Neuronal stem cell (in vitro differentiated cells): ENCODE measurements at regions not wholly inside any gene's neighbourhood (a gene's known extent, or its start where the extent isn't known, plus 50 kb on each side); places are given as distances from the start of the nearest gene placed in this dataset.

Source experiments
- DNase-seq: peaks from one replicate; pipeline ENCODE4 v3.0.0-alpha.2; 2013; ENCODE audit warnings: low spot score
- H2AFZ ChIP-seq: one replicate; pipeline ENCODE4 v1.6.1; 2013; ENCODE audit warnings: mild to moderate bottlenecking, low read length, inconsistent platforms
- H2AK5ac ChIP-seq: 2 replicates; pipeline ENCODE4 v1.6.1; 2013; ENCODE audit warnings: low read depth, mild to moderate bottlenecking, inconsistent platforms, low read length, moderate library complexity, mixed read lengths
- H2BK120ac ChIP-seq: 2 replicates; pipeline ENCODE4 v1.6.1; 2013; ENCODE audit warnings: low read depth, mild to moderate bottlenecking, inconsistent platforms, low read length, moderate library complexity, mixed read lengths
- H2BK12ac ChIP-seq: one replicate; pipeline ENCODE4 v1.6.1; 2013; ENCODE audit warnings: low read length, inconsistent platforms
- H2BK15ac ChIP-seq: 2 replicates; pipeline ENCODE4 v1.6.1; 2013; ENCODE audit warnings: mild to moderate bottlenecking, low read length, inconsistent platforms, mixed read lengths
- H2BK5ac ChIP-seq: one replicate; pipeline ENCODE4 v1.6.1; 2013; ENCODE audit warnings: inconsistent platforms, mild to moderate bottlenecking, low read length, moderate library complexity
- H3K14ac ChIP-seq: one replicate; pipeline ENCODE4 v1.6.1; 2013; ENCODE audit warnings: low read length, inconsistent platforms
- H3K18ac ChIP-seq: 2 replicates; pipeline ENCODE4 v1.6.1; 2013; ENCODE audit warnings: low read length, inconsistent platforms
- H3K23ac ChIP-seq: 2 replicates; pipeline ENCODE4 v1.6.1; 2013; ENCODE audit warnings: low read depth, mild to moderate bottlenecking, mixed read lengths, low read length, inconsistent platforms; ENCODE audit not compliant: poor library complexity
- H3K27ac ChIP-seq: replicated peaks from 3 replicates; pipeline ENCODE4 v1.5.1; 2013; ENCODE audit warnings: low read length, inconsistent platforms
- H3K27me3 ChIP-seq, 3 experiments: 2 replicates each; pipeline ENCODE4 v1.6.1; 2013; ENCODE audit warnings: low read length in 3 of 3, mild to moderate bottlenecking in 2 of 3, inconsistent platforms in 1 of 3, low read depth in 1 of 3, mixed read lengths in 1 of 3, moderate library complexity in 1 of 3; ENCODE audit not compliant: control insufficient read depth in 3 of 3, insufficient read depth in 3 of 3
- H3K36me3 ChIP-seq, 2 donors: replicated peaks in 1 of 2; 2 replicates each; pipeline ENCODE4 v1.6.1; 2013; ENCODE audit warnings: low read length in 2 of 2; ENCODE audit not compliant: control insufficient read depth in 2 of 2, insufficient read depth in 2 of 2
- H3K4ac ChIP-seq: 2 replicates; pipeline ENCODE4 v1.6.1; 2013; ENCODE audit warnings: inconsistent platforms, mild to moderate bottlenecking, low read length, moderate library complexity
- H3K4me1 ChIP-seq, 2 donors: 1 replicate in 1 of 2; 2 replicates in 1 of 2; pipeline ENCODE4 v1.6.1; 2013; ENCODE audit warnings: low read length in 2 of 2, low read depth in 1 of 2; ENCODE audit not compliant: control insufficient read depth in 2 of 2, insufficient read depth in 1 of 2
- H3K4me2 ChIP-seq: one replicate; pipeline ENCODE4 v1.6.1; 2013; ENCODE audit warnings: mild to moderate bottlenecking, low read length, inconsistent platforms; ENCODE audit not compliant: insufficient read depth, poor library complexity, severe bottlenecking
- H3K4me3 ChIP-seq, 2 donors: 2 replicates each; pipeline ENCODE4 v1.5.1; 2013; ENCODE audit warnings: low read length in 2 of 2, mild to moderate bottlenecking in 2 of 2, inconsistent platforms in 1 of 2, moderate library complexity in 1 of 2
- H3K79me1 ChIP-seq: one replicate; pipeline ENCODE4 v1.6.1; 2013; ENCODE audit warnings: low read depth, mild to moderate bottlenecking, inconsistent platforms, low read length, moderate library complexity
- H3K9ac ChIP-seq: one replicate; pipeline ENCODE4 v1.6.1; 2013; ENCODE audit warnings: mild to moderate bottlenecking, low read depth, low read length, inconsistent platforms; ENCODE audit not compliant: poor library complexity
- H3K9me3 ChIP-seq, 2 donors: replicated peaks in 1 of 2; 2 replicates each; pipeline versions ENCODE3 to v1.6.1; 2013; ENCODE audit warnings: low read length in 2 of 2, mild to moderate bottlenecking in 2 of 2, inconsistent platforms in 1 of 2, low read depth in 1 of 2, mixed read lengths in 1 of 2, moderate library complexity in 1 of 2; ENCODE audit not compliant: control insufficient read depth in 2 of 2, insufficient read depth in 1 of 2
- H4K8ac ChIP-seq: one replicate; pipeline ENCODE4 v1.6.1; 2013; ENCODE audit warnings: low read depth, mild to moderate bottlenecking, inconsistent platforms, low read length, moderate library complexity
- H4K91ac ChIP-seq: one replicate; pipeline ENCODE4 v1.6.1; 2013; ENCODE audit warnings: low read length, low read depth, mild to moderate bottlenecking, inconsistent platforms; ENCODE audit not compliant: poor library complexity
- WGBS, 2 donors: extraction: QIAGEN DNeasy Blood & Tissue Kit; methylation state at CpG; one replicate each; pipeline ENCODE4 v1.1.7; 2013; ENCODE audit warnings: missing lambda C conversion rate in 2 of 2, mixed read lengths in 1 of 2; ENCODE audit not compliant: insufficient read length in 2 of 2, insufficient replicate concordance in 1 of 2; ENCODE audit errors: extremely low coverage in 2 of 2; 5-methylcytosine and 5-hydroxymethylcytosine counted together

- Histone ChIP-seq H2BK15ac (no peak overlapping the region), H3K4me3 (no peak overlapping the region), H3K14ac (no peak overlapping the region), H2BK5ac (no peak overlapping the region), H3K4ac (no peak overlapping the region), H3K18ac (no peak overlapping the region), H4K8ac (no peak overlapping the region), H3K27ac (no peak overlapping the region), H3K23ac (no peak overlapping the region), H3K27me3 (no peaks in the 10 kb centered on the region), H3K9me3 (no peaks in the 10 kb centered on the region), H2AK5ac (no peak overlapping the region), H2BK12ac (no peak overlapping the region), H4K91ac (no peak overlapping the region), H3K79me1 (no peaks in the 10 kb centered on the region), H3K36me3 (no peaks in the 10 kb centered on the region), H3K9ac (no peak overlapping the region), H3K4me2 (no peak overlapping the region), H3K4me1 (no peaks in the 10 kb centered on the region), H2AFZ (no peak overlapping the region), H2BK120ac (no peak overlapping the region)
- DNase-seq: no peak
- WGBS, 2 donors: no CpG with 5 or more reads among the region's 6 CpGs
Observed at GRCh38 chrX:4930426-4930825, 1217.0 kb upstream of the PRKX start.

GRCh38 chrX:4925911-4926310 is 1212.5 kb upstream of the PRKX start:
- Histone ChIP-seq H2BK120ac (no peak overlapping the region), H3K23ac (no peak overlapping the region), H3K27ac (no peak overlapping the region), H3K4ac (no peak overlapping the region), H2BK15ac (no peak overlapping the region), H3K27me3 (no peaks in the 10 kb centered on the region), H3K4me2 (no peak overlapping the region), H2AK5ac (no peak overlapping the region), H4K91ac (no peak overlapping the region), H3K9ac (no peak overlapping the region), H3K4me1 (no peaks in the 10 kb centered on the region), H3K14ac (no peak overlapping the region), H3K9me3 (no peaks in the 10 kb centered on the region), H4K8ac (no peak overlapping the region), H2BK12ac (no peak overlapping the region), H3K36me3 (no peaks in the 10 kb centered on the region), H3K4me3 (no peak overlapping the region), H2BK5ac (no peak overlapping the region), H3K79me1 (no peaks in the 10 kb centered on the region), H2AFZ (no peak overlapping the region), H3K18ac (no peak overlapping the region)
- no peak for DNase-seq
- no CpG with 5 or more reads among the region's 5 CpGs for whole genome bisulfite sequencing, 2 donors

- Histone ChIP-seq H3K18ac (no peak overlapping the region), H3K27ac (no peak overlapping the region), H2BK5ac (no peak overlapping the region), H3K14ac (no peak overlapping the region), H2BK12ac (no peak overlapping the region), H3K36me3 (no peaks in the 10 kb centered on the region), H3K27me3 (no peaks in the 10 kb centered on the region), H3K4me1 (no peaks in the 10 kb centered on the region), H3K4me3 (no peak overlapping the region), H4K8ac (no peak overlapping the region), H3K79me1 (no peaks in the 10 kb centered on the region), H3K23ac (no peak overlapping the region), H3K9ac (no peak overlapping the region), H3K4me2 (no peak overlapping the region), H4K91ac (no peak overlapping the region), H2BK120ac (no peak overlapping the region), H3K9me3 (no peaks in the 10 kb centered on the region), H3K4ac (no peak overlapping the region), H2BK15ac (no peak overlapping the region), H2AK5ac (no peak overlapping the region), H2AFZ (no peak overlapping the region)
- no peak for DNase-seq
- no CpG with 5 or more reads among the region's 5 CpGs for whole genome bisulfite sequencing, 2 donors
Observed at GRCh38 chrX:4909348-4909747, 1195.9 kb upstream of the PRKX start.

GRCh38 chrX:4905576-4905975 is 1192.1 kb upstream of the PRKX start:
- Histone ChIP-seq H3K9me3 (no peaks in the 10 kb centered on the region), H3K4ac (no peak overlapping the region), H2BK12ac (no peak overlapping the region), H3K79me1 (no peaks in the 10 kb centered on the region), H3K23ac (no peak overlapping the region), H3K9ac (no peak overlapping the region), H3K27ac (no peak overlapping the region), H2BK15ac (no peak overlapping the region), H2AFZ (no peak overlapping the region), H3K4me2 (no peak overlapping the region), H3K14ac (no peak overlapping the region), H3K36me3 (no peaks in the 10 kb centered on the region), H3K4me1 (no peaks in the 10 kb centered on the region), H2BK5ac (no peak overlapping the region), H4K8ac (no peak overlapping the region), H3K27me3 (no peaks in the 10 kb centered on the region), H4K91ac (no peak overlapping the region), H2BK120ac (no peak overlapping the region), H3K4me3 (no peak overlapping the region), H2AK5ac (no peak overlapping the region), H3K18ac (no peak overlapping the region)
- no peak for DNase-seq
- WGBS, 2 donors: no CpG with 5 or more reads among the region's 6 CpGs
